Heart right ventricle (tissue), 16 donors: ENCODE measurements at regions not wholly inside any gene's neighbourhood (a gene's known extent, or its start where the extent isn't known, plus 50 kb on each side); places are given as distances from the start of the nearest gene placed in this dataset.

Experiments
- ATAC-seq, 8 donors: fragments of 200-7000 bp; cut with Tn5 transposase; one replicate each; pipeline ENCODE4 v1.9.1; 2020; ENCODE audit warnings: mild to moderate bottlenecking in 8 of 8, moderate library complexity in 8 of 8, moderate number of reproducible peaks in 1 of 8
- DNase-seq, 2 donors: peaks; one replicate each; pipeline ENCODE4 v3.0.0-alpha.2; 2020
- H3K27ac ChIP-seq, 10 donors: fragments of 200-600 bp; sonication (generic) in 2 of 10; one replicate each; pipeline versions ENCODE4 v1.5.0 to v1.8.0; 2020 to 2022; ENCODE audit warnings: mild to moderate bottlenecking in 3 of 10
- H3K27me3 ChIP-seq, 7 donors: fragments of 200-600 bp; one replicate each; pipeline ENCODE4 v1.8.0; 2021 to 2022; ENCODE audit warnings: mild to moderate bottlenecking in 2 of 7
- H3K36me3 ChIP-seq, 9 donors: fragments of 200-600 bp; sonication (generic) in 1 of 9; one replicate each; pipeline versions ENCODE4 v1.5.0 to v1.8.0; 2020 to 2022; ENCODE audit warnings: mild to moderate bottlenecking in 2 of 9
- H3K4me1 ChIP-seq, 9 donors: fragments of 200-600 bp; sonication (generic) in 1 of 9; one replicate each; pipeline versions ENCODE4 v1.5.0 to v1.8.0; 2020 to 2022; ENCODE audit warnings: mild to moderate bottlenecking in 4 of 9
- H3K4me3 ChIP-seq, 10 donors: fragments of 200-600 bp; sonication (generic) in 2 of 10; one replicate each; pipeline versions ENCODE4 v1.5.0 to v1.8.0; 2020 to 2022; ENCODE audit warnings: mild to moderate bottlenecking in 7 of 10, moderate library complexity in 2 of 10
- H3K9me3 ChIP-seq, 11 donors: fragments of 200-600 bp in 10 of 11; sonication (generic) in 2 of 11; one replicate each; pipeline versions ENCODE4 v1.5.0 to v1.8.0; 2013 to 2022; ENCODE audit warnings: mild to moderate bottlenecking in 2 of 11, control low read depth in 1 of 11, moderate library complexity in 1 of 11
- WGBS, 2 donors: extraction: QIAGEN DNeasy Blood & Tissue Kit; methylation state at CpG; one replicate each; pipeline ENCODE4 v1.1.7; 2013; ENCODE audit warnings: inconsistent platforms in 1 of 2; 5-methylcytosine and 5-hydroxymethylcytosine counted together
- intact Hi-C, 10 donors: fragments of 100-400 bp; cut with DNase I; formaldehyde crosslinking; loops; one replicate each; pipeline versions ENCODE4 v1.11.1 to v1.14.2; 2022
- TF ChIP-seq, protein P1 (sequence below), 9 donors: fragments of 200-600 bp; sonication (generic) in 2 of 9; IDR thresholded peaks; one replicate each; pipeline versions ENCODE4 v1.5.0 to v1.8.0; 2021 to 2022; ENCODE audit warnings: antibody characterized with exemption in 9 of 9, mild to moderate bottlenecking in 5 of 9, moderate library complexity in 1 of 9
- donor health status: Arrhythmogenic right ventricular cardiomyopathy.
- donor health status: ischemic (EF 13 %, LVEDD 7.1; RV severe dilation, severe dysfunction).
- donor health status: healthy with polysubstance abuse.
- donor health status: DM: no; HTN: yes; CAD: no.
- donor health status: DM: no; HTN: no; CAD: no.
- donor health status: ischemic (EF 25% LVEDD 6.9; RV normal size, moderate dysfunction).
- donor health status: ischemic (EF 25% LVEDD 5.7; RV mildly dilated, moderate dysfunction).
- donor health status: healthy.
- donor health status: DM: yes; HTN: yes; CAD: no.
- donor health status: Ischemic cardiomyopathy.
- donor health status: ischemic (EF 35%, LVEDD 5.7; RV mildly dilated, moderate dysfunction).
- donor health status: nonischemic (EF 11% LVEDD 7.7; RV severe dilation, severe dysfunction).
- donor health status: DM: yes; HTN: yes; CAD: no.
- donor health status: PGD.
- donor health status: ischemic (EF 29% LVEDD 5.4; RV normal size, mild dysfunction).
- donor health status: nonischemic (EF 23%, LVEDD 6.1; RV moderate dilation, normal function).

DNA sequence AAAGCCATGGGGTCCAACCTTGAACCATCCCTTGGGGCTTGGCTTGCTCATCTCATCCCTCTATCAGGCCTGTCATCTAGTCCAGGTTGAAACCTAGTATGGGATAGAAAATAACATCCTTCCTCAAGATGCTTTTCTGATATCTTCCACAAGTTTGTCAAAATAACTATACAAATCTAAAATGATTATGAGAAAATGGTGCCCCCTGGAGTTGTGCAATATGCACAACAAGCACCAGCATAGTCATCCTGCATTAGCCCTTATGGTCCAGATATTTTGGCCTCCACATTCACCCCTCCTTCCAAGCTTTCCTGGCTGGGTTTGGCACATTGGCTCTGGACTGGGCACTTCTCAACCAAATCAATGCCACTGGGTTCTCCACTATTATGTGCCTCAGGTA is 101.2 kb downstream of the TBX19 start:
- no peaks in the 10 kb centered on the region for H3K36me3 ChIP-seq
- H3K27me3 ChIP-seq = peaks cover 0 to 9% (median 5%) of the 10 kb centered on the region in 7 donors
- no peak overlapping the region for H3K27ac ChIP-seq
- H3K4me1 ChIP-seq = peaks cover 0 to 2% (median 0%) of the 10 kb centered on the region in 9 donors
- no peak overlapping the region for H3K4me3 ChIP-seq
- H3K9me3 ChIP-seq = no peaks in the 10 kb centered on the region
- TF ChIP-seq, protein P1, sequence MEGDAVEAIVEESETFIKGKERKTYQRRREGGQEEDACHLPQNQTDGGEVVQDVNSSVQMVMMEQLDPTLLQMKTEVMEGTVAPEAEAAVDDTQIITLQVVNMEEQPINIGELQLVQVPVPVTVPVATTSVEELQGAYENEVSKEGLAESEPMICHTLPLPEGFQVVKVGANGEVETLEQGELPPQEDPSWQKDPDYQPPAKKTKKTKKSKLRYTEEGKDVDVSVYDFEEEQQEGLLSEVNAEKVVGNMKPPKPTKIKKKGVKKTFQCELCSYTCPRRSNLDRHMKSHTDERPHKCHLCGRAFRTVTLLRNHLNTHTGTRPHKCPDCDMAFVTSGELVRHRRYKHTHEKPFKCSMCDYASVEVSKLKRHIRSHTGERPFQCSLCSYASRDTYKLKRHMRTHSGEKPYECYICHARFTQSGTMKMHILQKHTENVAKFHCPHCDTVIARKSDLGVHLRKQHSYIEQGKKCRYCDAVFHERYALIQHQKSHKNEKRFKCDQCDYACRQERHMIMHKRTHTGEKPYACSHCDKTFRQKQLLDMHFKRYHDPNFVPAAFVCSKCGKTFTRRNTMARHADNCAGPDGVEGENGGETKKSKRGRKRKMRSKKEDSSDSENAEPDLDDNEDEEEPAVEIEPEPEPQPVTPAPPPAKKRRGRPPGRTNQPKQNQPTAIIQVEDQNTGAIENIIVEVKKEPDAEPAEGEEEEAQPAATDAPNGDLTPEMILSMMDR (IDR thresholded peaks at IDR 0.05) = no peak
- DNase-seq = no peak
- intact Hi-C loops = no loop called here
- ATAC-seq = no peak

DNA sequence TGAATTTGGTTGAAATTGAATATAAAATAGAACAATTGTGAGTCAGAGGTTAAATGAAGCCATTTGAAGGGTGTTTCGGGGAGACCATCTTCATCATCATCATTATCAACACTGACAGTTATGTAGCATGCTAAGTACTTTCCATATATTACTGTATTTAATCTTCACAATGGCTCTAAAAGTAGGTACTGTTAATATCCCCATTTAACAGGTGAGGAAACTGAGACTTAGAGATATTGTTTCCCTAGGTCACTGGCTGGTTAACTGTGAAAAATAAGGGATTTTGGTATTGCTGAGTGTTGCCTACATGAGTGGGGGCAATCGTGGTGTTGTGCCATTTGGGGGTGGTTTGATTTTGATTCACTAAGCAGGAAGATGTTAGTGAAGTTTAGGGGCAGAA is 100.3 kb downstream of the TBX19 start:
- TF ChIP-seq, protein P1 (IDR thresholded peaks at IDR 0.05) = no peak
- WGBS, 2 donors = 78 to 81% methylated on average over 2 of the region's 2 CpGs
- Histone ChIP-seq H3K36me3 (no peaks in the 10 kb centered on the region), H3K27ac (no peak overlapping the region), H3K9me3 (no peaks in the 10 kb centered on the region), H3K4me3 (no peak overlapping the region), H3K4me1 (no peaks in the 10 kb centered on the region), H3K27me3 (peaks cover 0 to 1% (median 0%) of the 10 kb centered on the region in 7 donors)
- ATAC-seq (no peak), DNase-seq (no peak)
- intact Hi-C loops = no loop called here

DNA sequence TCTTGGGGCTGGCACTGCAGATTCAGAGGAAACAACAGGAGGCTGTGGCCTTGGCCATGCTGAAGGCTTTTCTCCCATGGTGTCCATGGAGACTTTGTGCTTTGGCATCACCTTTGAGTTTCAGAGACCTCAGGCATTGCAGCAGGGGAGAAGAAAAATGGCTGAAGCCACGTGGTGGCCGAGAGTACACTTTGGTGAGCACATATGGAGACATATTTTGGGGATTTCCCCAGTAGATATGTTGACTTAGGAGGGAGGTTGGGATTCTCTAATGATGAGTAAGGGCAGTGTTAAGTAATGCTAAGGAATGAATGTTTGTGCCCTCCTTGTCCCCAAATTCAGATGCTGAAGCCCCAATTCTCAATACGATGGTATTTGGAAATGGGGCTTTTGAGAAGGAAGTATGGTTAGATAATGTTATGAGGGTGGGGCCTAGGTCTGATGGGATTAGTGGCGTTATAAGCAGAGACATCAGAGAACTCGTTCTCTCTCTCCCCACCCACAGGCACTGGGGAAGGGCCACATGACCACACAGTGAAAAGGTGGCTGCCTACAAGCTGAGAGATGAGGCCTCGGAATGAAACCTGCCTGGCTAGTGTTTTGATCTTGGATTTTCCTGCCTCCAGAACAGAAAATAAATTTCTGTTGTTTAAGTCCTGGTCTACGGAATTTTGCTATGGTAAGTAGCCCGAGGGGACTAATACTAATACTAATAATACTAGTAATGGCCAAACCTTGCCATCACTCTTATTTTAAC is 98.6 kb downstream of the TBX19 start:
- ATAC-seq (no peak), DNase-seq (no peak)
- H3K4me3 ChIP-seq = no peak overlapping the region
- 91% methylated on average over 8 of the region's 8 CpGs for WGBS, 2 donors
- H3K27me3 ChIP-seq = no peaks in the 10 kb centered on the region
- H3K27ac ChIP-seq = no peak overlapping the region
- intact Hi-C loops = no loop called here
- H3K9me3 ChIP-seq = no peaks in the 10 kb centered on the region
- no peaks in the 10 kb centered on the region for H3K4me1 ChIP-seq
- TF ChIP-seq, protein P1 (IDR thresholded peaks at IDR 0.05) = no peak
- no peaks in the 10 kb centered on the region for H3K36me3 ChIP-seq

DNA sequence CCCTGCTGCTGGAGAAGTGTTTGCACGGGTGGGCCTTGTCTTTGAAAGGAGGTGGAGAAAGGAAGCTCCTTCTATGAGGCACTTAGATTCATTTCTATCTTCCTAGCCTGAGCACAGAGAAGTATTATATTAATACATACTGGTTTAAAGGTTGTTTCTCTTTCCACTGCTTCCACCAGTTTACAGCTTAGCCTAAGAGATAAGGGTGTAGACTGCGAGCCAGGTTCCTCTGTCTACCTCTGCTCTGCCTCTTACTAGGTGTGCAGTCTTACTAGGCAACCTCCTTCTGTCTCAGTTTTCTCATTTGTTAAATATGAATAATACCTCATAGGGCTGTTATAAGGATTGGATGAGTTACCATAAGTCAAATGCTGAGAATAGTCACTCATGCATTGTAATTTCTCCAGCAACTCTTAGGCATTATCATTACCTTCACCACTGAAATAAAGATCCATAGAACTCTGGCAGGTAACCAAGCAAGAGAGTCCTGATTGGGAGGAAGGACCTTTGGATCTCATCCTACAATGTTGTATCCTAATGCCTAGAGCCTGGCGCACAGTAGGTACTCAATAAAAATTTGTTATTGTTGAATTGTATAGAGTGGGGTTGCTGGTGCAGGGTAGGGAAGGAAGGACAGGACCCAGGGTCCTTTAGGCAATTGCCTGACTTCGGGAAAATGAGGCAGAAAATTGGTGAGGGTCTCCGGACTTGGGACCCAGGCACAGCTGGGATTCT is 95.1 kb downstream of the TBX19 start:
- H3K27me3 ChIP-seq = no peaks in the 10 kb centered on the region
- intact Hi-C loops = no loop called here
- no peaks in the 10 kb centered on the region for H3K9me3 ChIP-seq
- no peaks in the 10 kb centered on the region for H3K36me3 ChIP-seq
- H3K27ac ChIP-seq = no peak overlapping the region
- H3K4me1 ChIP-seq = peaks cover 0 to 24% (median 7%) of the 10 kb centered on the region in 9 donors
- TF ChIP-seq, protein P1 (IDR thresholded peaks at IDR 0.05) = no peak
- WGBS, 2 donors = 87 to 88% methylated on average over 5 of the region's 5 CpGs
- ATAC-seq = no peak
- DNase-seq = no peak
- no peak overlapping the region for H3K4me3 ChIP-seq
